K562 (cell line): ENCODE measurements at regions not wholly inside any gene's neighbourhood (a gene's known extent, or its start where the extent isn't known, plus 50 kb on each side); places are given as distances from the start of the nearest gene placed in this dataset.

ENCODE experiments used
- ATAC-seq: fragments of 200-7000 bp; cut with Tn5 transposase; 3 replicates; pipeline ENCODE4 v1.9.1; 2020; ENCODE audit warnings: moderate library complexity
- BruUV-seq: library from RNA; stranded (reverse); fragments of 400-500 nt; replicated peaks from 2 replicates; lab custom pipeline; 2021; lab: Mats Ljungman, UMichigan
- CTCF ChIA-PET: fragments of 300-600 bp; formaldehyde crosslinking; extraction: SDS; loops from one replicate; lab custom pipeline; 2021; ENCODE audit warnings: low intra/inter-chr PET ratio; lab: Yijun Ruan, JAX
- POLR2A ChIA-PET: fragments of 300-600, 350-650 bp; sonication (Branson Sonifier 250); formaldehyde crosslinking; extraction: SDS; loops from one replicate; lab custom pipeline; 2021; ENCODE audit warnings: antibody characterized with exemption, inconsistent platforms; lab: Yijun Ruan, JAX
- DNase-seq, 4 experiments: peaks; one replicate each; pipeline versions ENCODE4 v3.0.0 to v3.0.0-alpha.2; 2011 to 2018; ENCODE audit warnings: low spot score in 3 of 4, mixed read lengths in 3 of 4; ENCODE audit errors: extremely low read depth in 1 of 4
- FAIRE-seq: peaks from 2 replicates; lab custom pipeline; 2011; peaks lifted over from hg19 to GRCh38; lab: Jason Lieb, UNC
- H2AFZ ChIP-seq: 2 replicates; pipeline ENCODE4 v1.6.0; 2011; ENCODE audit warnings: low read depth, low read length, control low read depth, inconsistent platforms
- H3K27ac ChIP-seq: fragments of 200-600 bp; 3 replicates; pipeline ENCODE4 v1.8.0; 2011; ENCODE audit warnings: low read depth, mild to moderate bottlenecking, control low read depth, inconsistent platforms, low read length, moderate library complexity, mixed read lengths; ENCODE audit errors: extremely low read depth
- H3K27me3 ChIP-seq, 2 experiments: fragments of 300-600 bp in 1 of 2; 2 replicates in 1 of 2; 3 replicates in 1 of 2; pipeline versions ENCODE4 v1.6.0 to v1.8.0; 2011; ENCODE audit warnings: inconsistent platforms in 2 of 2, low read length in 2 of 2, mild to moderate bottlenecking in 1 of 2, mixed read lengths in 1 of 2, moderate library complexity in 1 of 2; ENCODE audit not compliant: control insufficient read depth in 2 of 2, insufficient read depth in 2 of 2
- H3K36me3 ChIP-seq: fragments of 300-600 bp; 3 replicates; pipeline ENCODE4 v1.8.0; 2011; ENCODE audit warnings: mild to moderate bottlenecking, low read length, inconsistent platforms; ENCODE audit not compliant: control insufficient read depth, insufficient read depth
- H3K4me1 ChIP-seq, 2 experiments: fragments of 200-600 bp in 1 of 2; replicated peaks in 1 of 2; 2 replicates in 1 of 2; 3 replicates in 1 of 2; pipeline versions ENCODE4 v1.5.1 to v1.8.0; 2011; ENCODE audit warnings: inconsistent platforms in 2 of 2, low read length in 2 of 2, mild to moderate bottlenecking in 1 of 2, mixed read lengths in 1 of 2, moderate library complexity in 1 of 2; ENCODE audit not compliant: control insufficient read depth in 2 of 2, insufficient read depth in 2 of 2
- H3K4me2 ChIP-seq: 2 replicates; pipeline ENCODE4 v1.6.1; 2011; ENCODE audit warnings: low read length, control low read depth, inconsistent platforms, mixed read lengths; ENCODE audit not compliant: insufficient read depth
- H3K4me3 ChIP-seq: fragments of 200-600 bp; sonication (generic), shearing (Covaris generic); 2 replicates; pipeline ENCODE4 v1.5.1; 2016; ENCODE audit warnings: control low read depth, inconsistent platforms
- H3K79me2 ChIP-seq: fragments of 200-600 bp; 3 replicates; pipeline ENCODE4 v1.8.0; 2011; ENCODE audit warnings: low read length, inconsistent platforms; ENCODE audit not compliant: control insufficient read depth, insufficient read depth
- H3K9ac ChIP-seq, 2 experiments: 2 replicates each; pipeline versions ENCODE4 v1.6.0 to v1.6.1; 2011; ENCODE audit warnings: low read depth in 2 of 2, low read length in 2 of 2, control low read depth in 1 of 2, inconsistent platforms in 1 of 2, mild to moderate bottlenecking in 1 of 2, mixed read lengths in 1 of 2; ENCODE audit not compliant: insufficient read depth in 1 of 2
- H3K9me1 ChIP-seq: one replicate; pipeline ENCODE4 v1.6.0; 2011; ENCODE audit warnings: inconsistent platforms, mild to moderate bottlenecking, low read length, moderate library complexity; ENCODE audit not compliant: control insufficient read depth, insufficient read depth
- H3K9me3 ChIP-seq: replicated peaks from 2 replicates; pipeline ENCODE4 v1.5.1; 2011; ENCODE audit warnings: low read depth, low read length, inconsistent platforms; ENCODE audit not compliant: control insufficient read depth, insufficient read depth
- H4K20me1 ChIP-seq: replicated peaks from 2 replicates; pipeline ENCODE4 v1.6.1; 2011; ENCODE audit warnings: low read length, inconsistent platforms, mixed read lengths; ENCODE audit not compliant: control insufficient read depth, insufficient read depth
- CREB3L1 ChIP-seq: fragments of 450-650 bp; IDR thresholded peaks from 2 replicates; pipeline ENCODE4 v1.6.1; 2014; ENCODE audit warnings: low read depth, mild to moderate bottlenecking, moderate library complexity, borderline replicate concordance
- GTF2B ChIP-seq: IDR thresholded peaks from 2 replicates; pipeline ENCODE4 v1.6.1; 2011; ENCODE audit not compliant: insufficient read length; ENCODE audit errors: extremely low read depth
- GTF2E2 ChIP-seq: fragments of 200-800 bp; sonication (Bioruptor generic); IDR thresholded peaks from 2 replicates; pipeline ENCODE4 v1.6.1; 2016; ENCODE audit warnings: missing genetic modification characterization, missing compliant biosample characterization
- GTF2F1 ChIP-seq: IDR thresholded peaks from 2 replicates; pipeline ENCODE4 v1.6.1; 2011; ENCODE audit warnings: low read depth, low read length, improper control_type of control experiment
- MLX ChIP-seq, 2 experiments: fragments of 450-650 bp in 1 of 2; sonication (generic) in 1 of 2; formaldehyde crosslinking; conservative IDR thresholded peaks; 2 replicates each; pipeline versions ENCODE4 v1.4.0 to v1.8.1; 2020 to 2022; ENCODE audit warnings: mild to moderate bottlenecking in 1 of 2, missing genetic modification reagents in 1 of 2
- RBM14 ChIP-seq: fragments of 200-400 bp; formaldehyde crosslinking; IDR thresholded peaks from 2 replicates; pipeline ENCODE4 v1.6.1; 2018; ENCODE audit warnings: low read depth, mild to moderate bottlenecking, low read length, moderate library complexity, borderline replicate concordance; ENCODE audit not compliant: insufficient read depth
- SMAD4 ChIP-seq: fragments of 250-450 bp; sonication (Bioruptor Pico); conservative IDR thresholded peaks from 2 replicates; pipeline ENCODE4 v1.8.0; 2021; ENCODE audit warnings: inconsistent platforms, mild to moderate bottlenecking, moderate library complexity
- ZBTB11 ChIP-seq, 3 experiments: fragments of 200-800 bp in 1 of 3; fragments of 250-450 bp in 1 of 3; fragments of 450-650 bp in 1 of 3; sonication (Bioruptor Pico) in 1 of 3; sonication (Bioruptor generic) in 1 of 3; formaldehyde crosslinking in 1 of 3; IDR thresholded peaks; 2 replicates each; pipeline versions ENCODE4 v1.6.1 to v1.8.0; 2016 to 2022; ENCODE audit warnings: mild to moderate bottlenecking in 2 of 3, missing genetic modification characterization in 2 of 3, missing compliant biosample characterization in 1 of 3, moderate library complexity in 1 of 3
- ZKSCAN8 ChIP-seq: fragments of 200-800 bp; sonication (Bioruptor generic); IDR thresholded peaks from 2 replicates; pipeline ENCODE4 v1.6.1; 2016; ENCODE audit warnings: missing genetic modification characterization, missing compliant biosample characterization
- ZNF280A ChIP-seq: fragments of 450-650 bp; IDR thresholded peaks from 2 replicates; pipeline ENCODE4 v1.6.1; 2018; ENCODE audit warnings: mild to moderate bottlenecking, low read depth; ENCODE audit not compliant: partially characterized antibody
- ZNF551 ChIP-seq: fragments of 250-450 bp; sonication (Bioruptor Pico); IDR thresholded peaks from 2 replicates; pipeline ENCODE4 v1.5.0; 2021; ENCODE audit warnings: mild to moderate bottlenecking, moderate library complexity
- WGBS: fragments of 100-300 bp; shearing (Covaris generic); methylation state at CpG from one replicate; pipeline ENCODE4 v1.1.6; 2016; ENCODE audit warnings: low coverage, mixed read lengths; ENCODE audit not compliant: insufficient coverage; ENCODE audit errors: missing lambda C conversion rate; 5-methylcytosine and 5-hydroxymethylcytosine counted together
- in situ Hi-C: fragments of 300-500 bp; cut with MboI; formaldehyde crosslinking; loops from 4 replicates; pipeline ENCODE4 v1.15.0; 2018; ENCODE audit warnings: inconsistent platforms, mixed read lengths
- intact Hi-C: fragments of 100-400 bp; cut with micrococcal nuclease; formaldehyde crosslinking; loops from 2 replicates; pipeline ENCODE4 v1.14.2; 2022

GRCh38 chr13:63156816-63157215 lies 1741.2 kb upstream of the PCDH20 start:
- Histone ChIP-seq H3K36me3 (no peaks in the 10 kb centered on the region), H3K4me2 (no peak overlapping the region), H3K9me3 (no peaks in the 10 kb centered on the region), H3K79me2 (no peaks in the 10 kb centered on the region), H3K27me3 (no peaks in the 10 kb centered on the region), H3K4me3 (no peak overlapping the region), H3K27ac (no peak overlapping the region), H4K20me1 (no peaks in the 10 kb centered on the region), H3K9me1 (no peaks in the 10 kb centered on the region), H3K9ac (no peak overlapping the region), H2AFZ (no peak overlapping the region), H3K4me1 (no peaks in the 10 kb centered on the region)
- FAIRE-seq = no peak
- no TSS peak for BruUV-seq
- intact Hi-C loops = no loop called here
- DNase-seq = no peak
- in situ Hi-C loops = no loop called here
- no peak for ATAC-seq
- WGBS = 4% methylated on average over 2 of the region's 2 CpGs
- ChIA-PET CTCF (no interaction called here), POLR2A (no interaction called here)
- TF ChIP-seq ZKSCAN8 (CRISPR knock-in tag) = no peak
- no peak for TF ChIP-seq MLX (CRISPR knock-in tag; conservative IDR thresholded peaks at IDR 0.05)
- no peak for TF ChIP-seq RBM14
- no peak for TF ChIP-seq ZNF280A
- TF ChIP-seq ZNF551 (CRISPR knock-in tag) = no peak
- no peak for TF ChIP-seq CREB3L1
- no peak for TF ChIP-seq SMAD4
- TF ChIP-seq GTF2E2 (tag) = no peak
- no peak for TF ChIP-seq ZBTB11 (CRISPR knock-in tag; IDR thresholded peaks at IDR 0.05)
- no peak for TF ChIP-seq GTF2B
- no peak for TF ChIP-seq GTF2F1
